HG03460 (cell line): ENCODE measurements at regions not wholly inside any gene's neighbourhood (a gene's known extent, or its start where the extent isn't known, plus 50 kb on each side); places are given as distances from the start of the nearest gene placed in this dataset.

ENCODE experiments used
- ATAC-seq: cut with Tn5 transposase; IDR thresholded peaks from one replicate; pipeline ENCODE4 v1.9.1; 2021; ENCODE audit not compliant: unreplicated experiment

- no peak for ATAC-seq
Measured at GRCh38 chr15:37847776-37848175, 86.7 kb upstream of the TMCO5A start.

DNA sequence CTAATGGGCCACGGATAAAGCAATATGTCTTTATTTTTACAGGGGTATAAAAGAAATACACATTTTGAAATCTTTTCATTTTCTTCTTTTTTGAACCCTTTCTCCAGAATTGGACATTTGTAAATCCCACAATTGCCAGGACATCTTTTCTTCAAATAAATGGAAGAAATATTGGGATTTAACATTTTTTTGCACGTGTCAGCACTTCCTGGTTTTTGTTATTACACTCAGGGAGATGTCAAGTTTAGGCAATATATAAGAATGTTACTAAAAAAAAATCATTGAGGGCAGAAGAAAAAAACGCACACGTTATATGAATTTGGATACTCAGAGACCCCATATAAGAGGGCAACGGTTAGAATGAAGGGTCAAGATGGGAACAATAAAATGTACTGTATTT lies 78.3 kb upstream of the TMCO5A start:
- ATAC-seq: no peak

DNA sequence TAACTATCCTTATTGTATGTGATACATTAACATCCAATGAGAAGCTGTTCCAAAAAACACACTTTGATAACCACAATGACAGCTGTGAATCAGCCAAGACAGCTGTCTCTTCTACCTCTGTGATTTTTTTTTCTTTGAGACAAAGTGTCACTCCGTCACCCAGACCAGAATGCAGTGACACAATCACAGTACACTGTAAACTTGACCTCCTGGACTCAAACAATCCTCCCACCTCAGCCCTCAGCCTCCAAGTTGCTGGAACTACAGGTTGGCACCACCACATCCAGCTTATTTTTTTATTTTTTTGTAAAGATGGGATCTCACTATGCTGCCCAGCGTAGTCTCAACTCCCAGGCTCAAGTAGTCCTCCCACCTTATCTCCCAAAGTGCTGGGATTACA lies 73.5 kb upstream of the TMCO5A start:
- no peak for ATAC-seq

- ATAC-seq: no peak
Measured at GRCh38 chr15:37865687-37866086, 68.8 kb upstream of the TMCO5A start.

GRCh38 chr15:37870711-37871110 lies 63.7 kb upstream of the TMCO5A start:
- ATAC-seq: no peak

DNA sequence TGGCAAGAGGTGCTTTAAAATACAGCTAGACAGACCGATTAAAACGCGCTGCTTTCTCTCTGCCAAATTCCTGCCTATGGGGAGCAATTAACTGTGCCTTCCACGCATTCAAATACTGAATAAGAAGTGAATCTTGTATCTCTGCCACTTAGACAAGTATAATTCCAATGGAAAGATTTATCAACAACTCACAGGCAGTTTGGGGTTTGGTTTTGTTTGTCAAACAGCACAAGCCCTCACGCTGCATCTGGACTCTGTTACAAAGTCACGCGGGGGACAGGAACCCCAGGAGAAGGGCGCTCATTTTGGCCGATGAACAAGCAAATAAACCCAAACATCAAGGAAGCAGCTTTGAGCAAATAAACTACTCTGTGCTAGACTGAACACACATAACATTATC lies 61.8 kb upstream of the TMCO5A start:
- ATAC-seq: no peak

- ATAC-seq: no peak
Measured at GRCh38 chr15:37873336-37873735, 61.1 kb upstream of the TMCO5A start.

- ATAC-seq: no peak
Measured at GRCh38 chr15:37876900-37877299, 57.5 kb upstream of the TMCO5A start.

DNA sequence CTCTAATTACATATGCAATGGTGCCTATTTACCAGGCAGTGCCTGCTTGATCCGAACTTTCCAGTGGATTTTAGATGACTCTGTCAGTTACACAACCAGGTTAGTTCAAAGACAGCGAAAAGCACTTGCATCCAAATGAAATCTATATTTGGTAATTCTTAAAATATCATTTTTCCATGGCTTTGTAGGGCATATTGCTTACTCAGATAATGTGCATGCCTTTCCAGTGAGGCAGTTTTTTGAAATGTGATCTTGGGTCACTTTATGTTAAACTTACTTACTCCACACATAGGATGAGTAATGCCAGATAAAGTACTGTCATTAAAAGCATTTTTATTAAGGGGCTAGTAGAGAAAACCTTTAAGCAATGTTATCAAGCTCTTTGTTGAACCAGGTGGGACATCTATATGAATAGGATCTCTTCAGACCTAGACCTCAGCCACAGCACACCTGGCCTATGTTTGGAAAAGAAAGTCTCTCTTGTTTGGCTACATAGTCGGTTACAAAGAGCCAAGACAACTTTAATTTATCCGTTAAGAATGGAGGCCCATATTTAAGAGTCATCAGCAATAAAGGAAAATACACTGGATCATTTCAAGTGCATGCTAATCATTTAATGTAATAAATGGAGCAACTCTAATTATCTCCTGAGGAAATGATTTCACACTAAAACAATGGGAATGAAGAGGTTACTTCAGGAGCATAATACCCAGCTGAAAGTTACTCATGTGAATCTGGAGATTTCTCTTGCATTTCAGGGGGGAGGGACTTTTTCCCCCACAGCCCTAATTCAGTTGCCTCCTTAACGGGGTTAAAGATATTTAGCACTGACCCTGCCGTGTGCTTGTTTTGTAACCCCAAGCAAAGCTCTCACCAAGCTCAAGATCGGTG lies 56.3 kb upstream of the TMCO5A start:
- no peak for ATAC-seq

- ATAC-seq: peak; percentile 68
Measured at GRCh38 chr15:37880009-37880834, 54.2 kb upstream of the TMCO5A start.

DNA sequence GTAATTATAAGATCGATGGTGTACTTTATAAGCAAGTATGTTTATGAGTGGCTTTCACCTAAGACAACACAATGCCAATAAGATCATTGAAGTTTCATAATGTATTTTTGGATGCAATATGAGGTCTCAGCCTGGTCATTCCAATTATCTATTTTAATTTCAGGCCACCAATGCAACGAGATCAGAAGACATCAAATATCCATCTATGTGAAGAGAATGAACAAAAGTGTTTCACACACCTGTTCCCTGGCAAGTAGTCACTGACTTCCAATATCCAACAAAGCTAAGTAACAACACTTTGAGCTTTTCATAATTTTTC lies 53.6 kb upstream of the TMCO5A start:
- ATAC-seq: no peak

GRCh38 chr15:37881237-37882013 lies 53.0 kb upstream of the TMCO5A start:
- ATAC-seq: no peak

DNA sequence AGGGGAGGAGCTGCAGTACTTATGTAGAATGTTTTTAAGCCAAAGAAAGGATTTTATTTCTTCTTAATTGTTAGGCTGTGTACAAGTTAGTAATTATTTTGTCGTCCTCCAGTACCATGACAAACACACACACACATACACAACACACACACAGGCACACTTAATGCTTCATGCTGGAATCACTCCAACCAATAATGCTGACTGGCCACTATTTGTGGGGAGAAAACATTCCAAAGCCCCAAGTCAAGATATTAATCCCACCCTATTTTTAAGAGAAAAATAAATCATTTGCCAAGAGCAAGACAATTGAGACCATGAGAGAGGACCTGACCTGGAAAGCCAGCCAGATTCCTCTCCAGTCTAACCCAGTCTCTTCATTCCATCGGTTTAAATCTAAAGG lies 51.8 kb upstream of the TMCO5A start:
- no peak for ATAC-seq
